ENCODE measurements at regions not wholly inside any gene's neighbourhood (a gene's known extent, or its start where the extent isn't known, plus 50 kb on each side); places are given as distances from the start of the nearest gene placed in this dataset.

DNA sequence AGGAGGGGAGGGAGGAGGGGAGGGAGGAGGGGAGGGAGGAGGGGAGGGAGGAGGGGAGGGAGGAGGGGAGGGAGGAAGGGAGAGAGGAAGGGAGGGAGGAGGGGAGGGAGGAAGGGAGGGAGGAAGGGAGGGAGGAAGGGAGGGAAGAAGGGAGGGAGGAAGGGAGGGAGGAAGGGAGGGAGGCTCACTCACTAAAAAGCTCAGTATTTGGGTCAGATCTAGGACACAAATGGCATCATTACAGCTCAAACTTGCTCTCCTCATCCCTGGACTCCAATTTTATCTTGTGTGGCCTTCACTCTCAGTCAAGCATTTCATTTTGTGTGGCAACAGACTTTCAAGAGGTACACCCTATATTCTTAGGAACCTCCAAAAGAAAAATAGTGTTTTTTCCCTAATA, 435.4 kb downstream of the IRS1 start:
- Histone ChIP-seq H3K9me3 (ENCODE audit: control insufficient read depth in 2 of 3, low read length in 3 of 3) (no peaks in the 10 kb centered on the region), H3K4me1 (ENCODE audit: control insufficient read depth in 2 of 2, insufficient read depth in 2 of 2, low read length in 2 of 2) (no peaks in the 10 kb centered on the region), H3K27me3 (ENCODE audit: control insufficient read depth in 2 of 2, insufficient read depth in 2 of 2, low read length in 2 of 2) (no peaks in the 10 kb centered on the region), H3K36me3 (ENCODE audit: control insufficient read depth in 2 of 3, insufficient read depth in 3 of 3, low read length in 3 of 3) (no peaks in the 10 kb centered on the region), H3K4me3 (ENCODE audit: low read length) (no peak overlapping the region), H3K27ac (ENCODE audit: low read depth, low read length) (no peak overlapping the region)
- Mint-ChIP-seq H3K27ac (no peak overlapping the region), H3K27me3 (peaks cover 0 to 34% (median 22%) of the 10 kb centered on the region in 5 donors), H3K4me1 (no peaks in the 10 kb centered on the region), H3K4me3 (no peak overlapping the region), H3K9me3 (peaks cover 0 to 5% (median 3%) of the 10 kb centered on the region in 11 donors), H3K36me3 (no peaks in the 10 kb centered on the region)
- ChIA-PET CTCF (no interaction called here), POLR2A (no interaction called here)
- DNase-seq (no peak), ATAC-seq (no peak)
- intact Hi-C loops (cut with micrococcal nuclease) = no loop called here

DNA sequence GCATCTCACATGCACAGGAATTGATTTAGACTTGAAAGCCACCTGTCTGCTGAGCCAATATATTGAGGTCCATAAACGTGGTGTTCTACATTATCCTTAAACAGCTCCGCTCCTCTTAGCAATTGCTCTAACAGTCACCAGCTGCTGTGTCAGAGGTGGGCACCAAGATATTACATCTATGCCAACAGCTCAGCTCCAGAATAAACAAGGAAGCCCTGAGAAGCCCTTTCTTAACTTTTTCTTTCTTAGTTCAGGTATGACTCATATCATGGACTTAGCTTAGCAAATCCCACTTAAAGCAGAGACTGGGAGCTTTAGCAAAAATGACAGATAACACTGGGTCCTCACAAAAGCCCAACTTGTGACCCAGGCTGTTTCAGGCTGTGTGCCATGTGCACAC, 436.6 kb downstream of the IRS1 start:
- no peaks in the 10 kb centered on the region for H3K36me3 Mint-ChIP-seq
- peaks cover 0 to 5% (median 3%) of the 10 kb centered on the region in 11 donors for H3K9me3 Mint-ChIP-seq
- POLR2A ChIA-PET = no interaction called here

DNA sequence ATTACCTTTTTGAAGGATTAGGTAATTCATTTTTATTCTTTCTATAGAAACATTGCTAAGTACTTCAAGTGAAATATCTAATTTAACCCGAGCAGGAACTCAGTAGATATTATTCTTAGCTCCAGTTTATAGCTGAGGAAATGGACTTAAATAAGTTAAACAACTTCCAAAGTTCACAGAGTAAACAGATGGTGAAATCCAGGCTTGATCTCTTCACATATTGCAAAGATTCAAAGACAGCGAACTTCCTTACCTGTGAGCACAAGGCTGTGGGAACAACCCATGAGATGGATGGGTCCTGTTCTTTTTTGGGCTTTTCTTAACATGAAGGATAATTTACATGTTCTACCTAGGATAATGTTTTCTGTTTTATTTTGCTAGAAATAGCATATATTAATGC, 439.0 kb downstream of the IRS1 start:
- no peaks in the 10 kb centered on the region for H3K36me3 ChIP-seq (ENCODE audit: control insufficient read depth in 2 of 3, insufficient read depth in 3 of 3, low read length in 3 of 3)
- ATAC-seq (no peak), DNase-seq (no peak)
- POLR2A ChIA-PET = no interaction called here
- H3K4me3 ChIP-seq (ENCODE audit: low read length) = no peak overlapping the region
- Mint-ChIP-seq H3K36me3 (no peaks in the 10 kb centered on the region), H3K9me3 (peaks cover 0 to 5% (median 3%) of the 10 kb centered on the region in 11 donors), H3K4me3 (no peak overlapping the region), H3K27ac (no peak overlapping the region), H3K4me1 (no peaks in the 10 kb centered on the region), H3K27me3 (peaks cover 12 to 32% (median 24%) of the 10 kb centered on the region in 5 donors)
- intact Hi-C loops (cut with micrococcal nuclease) = no loop called here
- no peaks in the 10 kb centered on the region for H3K4me1 ChIP-seq (ENCODE audit: control insufficient read depth in 2 of 2, insufficient read depth in 2 of 2, low read length in 2 of 2)
- no peaks in the 10 kb centered on the region for H3K27me3 ChIP-seq (ENCODE audit: control insufficient read depth in 2 of 2, insufficient read depth in 2 of 2, low read length in 2 of 2)
- CTCF ChIA-PET = no interaction called here
- no peak overlapping the region for H3K27ac ChIP-seq (ENCODE audit: low read depth, low read length)
- H3K9me3 ChIP-seq (ENCODE audit: control insufficient read depth in 2 of 3, low read length in 3 of 3) = no peaks in the 10 kb centered on the region

More for the DNA sequence above, 436.6 kb downstream of the IRS1 start:
- no peaks in the 10 kb centered on the region for H3K27me3 ChIP-seq (ENCODE audit: control insufficient read depth in 2 of 2, insufficient read depth in 2 of 2, low read length in 2 of 2)
- CTCF ChIA-PET = no interaction called here
- intact Hi-C loops (cut with micrococcal nuclease) = no loop called here
- Mint-ChIP-seq H3K4me1 (no peaks in the 10 kb centered on the region), H3K4me3 (no peak overlapping the region), H3K27ac (no peak overlapping the region), H3K27me3 (peaks cover 2 to 33% (median 20%) of the 10 kb centered on the region in 5 donors)
- ATAC-seq (no peak), DNase-seq (no peak)
- no peaks in the 10 kb centered on the region for H3K9me3 ChIP-seq (ENCODE audit: control insufficient read depth in 2 of 3, low read length in 3 of 3)
- H3K4me1 ChIP-seq (ENCODE audit: control insufficient read depth in 2 of 2, insufficient read depth in 2 of 2, low read length in 2 of 2) = no peaks in the 10 kb centered on the region
- H3K27ac ChIP-seq (ENCODE audit: low read depth, low read length) = no peak overlapping the region
- no peak overlapping the region for H3K4me3 ChIP-seq (ENCODE audit: low read length)
- H3K36me3 ChIP-seq (ENCODE audit: control insufficient read depth in 2 of 3, insufficient read depth in 3 of 3, low read length in 3 of 3) = no peaks in the 10 kb centered on the region

DNA sequence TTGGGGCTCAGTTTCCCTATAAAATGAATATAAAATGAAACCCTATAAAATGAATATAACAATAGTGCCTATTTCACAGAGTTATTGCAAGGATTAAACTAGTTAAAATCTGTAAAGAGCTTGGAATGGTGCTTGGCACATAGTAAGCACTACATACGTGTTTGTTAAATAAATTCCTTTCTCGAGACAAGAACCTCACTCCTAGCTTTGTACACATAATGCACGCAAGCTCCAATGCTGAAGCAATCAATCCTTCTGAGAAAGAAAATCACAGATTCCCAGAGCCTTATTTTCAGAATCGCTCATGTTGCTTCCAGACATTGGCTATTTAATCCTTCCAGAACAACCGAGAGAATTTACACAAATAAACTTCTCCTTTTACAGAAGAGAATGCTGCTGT, 440.9 kb downstream of the IRS1 start:
- CTCF ChIA-PET = no interaction called here
- Histone ChIP-seq H3K4me3 (ENCODE audit: low read length) (no peak overlapping the region), H3K4me1 (ENCODE audit: control insufficient read depth in 2 of 2, insufficient read depth in 2 of 2, low read length in 2 of 2) (no peaks in the 10 kb centered on the region), H3K27ac (ENCODE audit: low read depth, low read length) (no peak overlapping the region), H3K27me3 (ENCODE audit: control insufficient read depth in 2 of 2, insufficient read depth in 2 of 2, low read length in 2 of 2) (no peaks in the 10 kb centered on the region), H3K9me3 (ENCODE audit: control insufficient read depth in 2 of 3, low read length in 3 of 3) (no peaks in the 10 kb centered on the region), H3K36me3 (ENCODE audit: control insufficient read depth in 2 of 3, insufficient read depth in 3 of 3, low read length in 3 of 3) (no peaks in the 10 kb centered on the region)
- no peak overlapping the region for H3K27ac Mint-ChIP-seq
- intact Hi-C loops (cut with micrococcal nuclease) = no loop called here
- peaks cover 0 to 4% (median 2%) of the 10 kb centered on the region in 11 donors for H3K9me3 Mint-ChIP-seq
- no peak overlapping the region for H3K4me3 Mint-ChIP-seq
- no peaks in the 10 kb centered on the region for H3K36me3 Mint-ChIP-seq
- POLR2A ChIA-PET = no interaction called here
- H3K4me1 Mint-ChIP-seq = no peaks in the 10 kb centered on the region
- peaks cover 16 to 32% (median 23%) of the 10 kb centered on the region in 5 donors for H3K27me3 Mint-ChIP-seq
- ATAC-seq (no peak), DNase-seq (no peak)

DNA sequence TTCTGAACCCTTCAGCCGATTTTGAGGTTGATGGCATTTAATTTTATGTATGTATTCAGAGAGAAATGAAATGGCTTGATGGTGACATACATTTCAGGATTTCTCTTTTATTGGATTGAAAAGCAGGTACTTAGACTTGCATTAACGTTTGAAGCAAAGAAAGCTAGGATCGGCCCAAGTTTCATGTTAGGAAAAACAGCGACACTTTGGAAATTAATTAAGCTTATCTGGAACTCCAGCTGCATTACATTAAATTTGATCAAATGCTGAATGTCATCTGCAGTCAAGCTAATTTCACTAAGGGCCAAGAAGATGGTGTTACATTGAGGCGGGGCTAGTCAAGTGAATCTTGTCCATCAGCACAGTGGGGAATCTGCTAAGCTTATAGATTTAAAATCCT, 441.8 kb downstream of the IRS1 start:
- H3K4me1 ChIP-seq (ENCODE audit: control insufficient read depth in 2 of 2, insufficient read depth in 2 of 2, low read length in 2 of 2) = no peaks in the 10 kb centered on the region
- Mint-ChIP-seq H3K27me3 (peaks cover 16 to 32% (median 23%) of the 10 kb centered on the region in 5 donors), H3K4me3 (no peak overlapping the region), H3K4me1 (no peaks in the 10 kb centered on the region), H3K36me3 (no peaks in the 10 kb centered on the region), H3K27ac (no peak overlapping the region), H3K9me3 (peaks cover 0 to 3% (median 0%) of the 10 kb centered on the region in 11 donors)
- DNase-seq (no peak), ATAC-seq (no peak)
- ChIA-PET CTCF (no interaction called here), POLR2A (no interaction called here)
- H3K4me3 ChIP-seq (ENCODE audit: low read length) = no peak overlapping the region
- H3K36me3 ChIP-seq (ENCODE audit: control insufficient read depth in 2 of 3, insufficient read depth in 3 of 3, low read length in 3 of 3) = no peaks in the 10 kb centered on the region
- H3K9me3 ChIP-seq (ENCODE audit: control insufficient read depth in 2 of 3, low read length in 3 of 3) = no peaks in the 10 kb centered on the region
- intact Hi-C loops (cut with micrococcal nuclease) = no loop called here
- no peak overlapping the region for H3K27ac ChIP-seq (ENCODE audit: low read depth, low read length)
- no peaks in the 10 kb centered on the region for H3K27me3 ChIP-seq (ENCODE audit: control insufficient read depth in 2 of 2, insufficient read depth in 2 of 2, low read length in 2 of 2)

DNA sequence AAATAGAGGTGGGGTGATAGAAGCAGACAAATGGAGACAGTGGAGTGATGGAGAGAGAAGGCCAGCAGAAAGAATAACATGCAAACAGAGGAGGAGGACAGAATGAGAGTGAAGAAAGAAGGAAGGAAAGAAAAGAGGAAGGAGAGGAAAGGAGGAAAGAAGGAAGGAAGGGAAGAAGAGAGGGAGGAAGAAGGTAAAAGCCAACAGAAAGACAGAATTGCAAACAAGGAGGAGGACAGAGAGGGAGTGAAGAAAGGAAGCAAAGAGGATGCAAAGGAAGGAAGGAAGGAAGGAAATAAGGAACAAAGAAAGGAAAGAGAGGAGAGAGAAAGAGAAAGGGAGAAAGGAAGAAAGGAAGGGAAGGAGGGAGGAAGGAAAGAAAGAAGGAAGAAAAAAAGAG, 444.0 kb downstream of the IRS1 start:
- H3K27ac Mint-ChIP-seq = no peak overlapping the region
- H3K27ac ChIP-seq (ENCODE audit: low read depth, low read length) = no peak overlapping the region
- H3K27me3 ChIP-seq (ENCODE audit: control insufficient read depth in 2 of 2, insufficient read depth in 2 of 2, low read length in 2 of 2) = no peaks in the 10 kb centered on the region
- H3K27me3 Mint-ChIP-seq = peaks cover 5 to 25% (median 18%) of the 10 kb centered on the region in 5 donors
- H3K4me1 Mint-ChIP-seq = no peaks in the 10 kb centered on the region
- DNase-seq (no peak), ATAC-seq (no peak)
- no peaks in the 10 kb centered on the region for H3K36me3 ChIP-seq (ENCODE audit: control insufficient read depth in 2 of 3, insufficient read depth in 3 of 3, low read length in 3 of 3)
- H3K4me3 ChIP-seq (ENCODE audit: low read length) = no peak overlapping the region
- peaks cover 0 to 3% (median 0%) of the 10 kb centered on the region in 11 donors for H3K9me3 Mint-ChIP-seq
- H3K4me1 ChIP-seq (ENCODE audit: control insufficient read depth in 2 of 2, insufficient read depth in 2 of 2, low read length in 2 of 2) = no peaks in the 10 kb centered on the region
- intact Hi-C loops (cut with micrococcal nuclease) = no loop called here
- H3K4me3 Mint-ChIP-seq = no peak overlapping the region
- H3K9me3 ChIP-seq (ENCODE audit: control insufficient read depth in 2 of 3, low read length in 3 of 3) = no peaks in the 10 kb centered on the region
- no peaks in the 10 kb centered on the region for H3K36me3 Mint-ChIP-seq
- ChIA-PET CTCF (no interaction called here), POLR2A (no interaction called here)

DNA sequence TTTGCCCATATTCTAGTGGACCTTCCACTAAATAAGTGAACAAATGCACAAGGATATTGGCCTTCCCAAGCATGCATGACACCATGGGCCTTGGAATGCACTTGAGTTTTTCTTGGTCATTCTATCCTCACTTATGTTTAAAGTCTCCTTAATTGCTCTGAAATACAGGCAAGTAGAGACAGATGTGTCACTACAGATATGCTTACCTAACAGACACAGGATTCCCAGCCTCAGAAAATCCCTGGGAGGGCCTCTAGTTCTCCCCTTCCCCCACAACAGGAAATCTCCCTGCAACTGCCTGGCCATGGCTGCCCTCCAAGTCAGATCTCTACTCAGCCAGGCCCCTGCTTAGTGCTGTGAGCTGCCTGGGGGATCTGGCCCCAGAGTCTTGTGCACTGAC, 445.2 kb downstream of the IRS1 start:
- Mint-ChIP-seq H3K9me3 (peaks cover 0 to 3% (median 0%) of the 10 kb centered on the region in 11 donors), H3K4me1 (no peaks in the 10 kb centered on the region), H3K27ac (no peak overlapping the region), H3K36me3 (no peaks in the 10 kb centered on the region), H3K27me3 (peaks cover 5 to 22% (median 18%) of the 10 kb centered on the region in 5 donors), H3K4me3 (no peak overlapping the region)
- CTCF ChIA-PET = no interaction called here
- Histone ChIP-seq H3K4me1 (ENCODE audit: control insufficient read depth in 2 of 2, insufficient read depth in 2 of 2, low read length in 2 of 2) (no peaks in the 10 kb centered on the region), H3K27ac (ENCODE audit: low read depth, low read length) (no peak overlapping the region), H3K36me3 (ENCODE audit: control insufficient read depth in 2 of 3, insufficient read depth in 3 of 3, low read length in 3 of 3) (no peaks in the 10 kb centered on the region), H3K4me3 (ENCODE audit: low read length) (no peak overlapping the region), H3K9me3 (ENCODE audit: control insufficient read depth in 2 of 3, low read length in 3 of 3) (no peaks in the 10 kb centered on the region), H3K27me3 (ENCODE audit: control insufficient read depth in 2 of 2, insufficient read depth in 2 of 2, low read length in 2 of 2) (no peaks in the 10 kb centered on the region)
- DNase-seq = no peak
- POLR2A ChIA-PET = no interaction called here
- no peak for ATAC-seq
- intact Hi-C loops (cut with micrococcal nuclease) = no loop called here

All from naive thymus-derived CD4-positive, alpha-beta T cell (primary cell).